ENCODE measurements at regions not wholly inside any gene's neighbourhood (a gene's known extent, or its start where the extent isn't known, plus 50 kb on each side); places are given as distances from the start of the nearest gene placed in this dataset.

- TF ChIP-seq CTCF (IDR thresholded peaks at IDR 0.05; ENCODE audit: low read length) (no peak), EZH2 (optimal IDR thresholded peaks at IDR 0.05; ENCODE audit: low read depth, low read length) (no peak), EZH2phosphoT487 (IDR thresholded peaks at IDR 0.05; ENCODE audit: low read length) (no peak)
Observed at GRCh38 chr2:64932371-64933216, 56.6 kb upstream of the SLC1A4 start.

All from MM.1S (cell line).